Right renal pelvis (tissue), 4 donors: ENCODE measurements at regions not wholly inside any gene's neighbourhood (a gene's known extent, or its start where the extent isn't known, plus 50 kb on each side); places are given as distances from the start of the nearest gene placed in this dataset.

ENCODE experiments used
- DNase-seq, 4 donors: peaks; one replicate each; pipeline ENCODE4 v3.0.0-alpha.2; 2013; ENCODE audit warnings: low read depth in 4 of 4, low spot score in 3 of 4, missing footprints in 1 of 4

- no peak for DNase-seq
Observed at GRCh38 chr7:115479448-115479847, 551.1 kb downstream of the TFEC start.

- no peak for DNase-seq
Observed at GRCh38 chr7:115478426-115478825, 552.1 kb downstream of the TFEC start.

- no peak for DNase-seq
Observed at GRCh38 chr7:115477193-115477651, 553.3 kb downstream of the TFEC start.

- no peak for DNase-seq
Observed at GRCh38 chr7:115476671-115477181, 553.8 kb downstream of the TFEC start.

- no peak for DNase-seq
Observed at GRCh38 chr7:115475761-115476385, 554.0 kb downstream of the MDFIC start.

- no peak for DNase-seq
Observed at GRCh38 chr7:115475206-115475605, 553.3 kb downstream of the MDFIC start.

GRCh38 chr7:115474137-115474536, 552.2 kb downstream of the MDFIC start:
- DNase-seq, result no peak

- DNase-seq, result no peak
Observed at GRCh38 chr7:115471891-115472290, 550.0 kb downstream of the MDFIC start.

GRCh38 chr7:115462301-115463015, 540.6 kb downstream of the MDFIC start:
- DNase-seq, result no peak

GRCh38 chr7:115449689-115450088, 527.8 kb downstream of the MDFIC start:
- no peak for DNase-seq

- no peak for DNase-seq
Observed at GRCh38 chr7:115447495-115447894, 525.6 kb downstream of the MDFIC start.

GRCh38 chr7:115441033-115441432, 519.1 kb downstream of the MDFIC start:
- no peak for DNase-seq

- DNase-seq, result no peak
Observed at GRCh38 chr7:115435178-115435577, 513.3 kb downstream of the MDFIC start.

GRCh38 chr7:115429918-115430317, 508.0 kb downstream of the MDFIC start:
- DNase-seq, result no peak

- DNase-seq, result no peak
Observed at GRCh38 chr7:115417662-115418061, 495.8 kb downstream of the MDFIC start.

- no peak for DNase-seq
Observed at GRCh38 chr7:115410972-115411686, 489.2 kb downstream of the MDFIC start.

- no peak for DNase-seq
Observed at GRCh38 chr7:115410434-115410820, 488.5 kb downstream of the MDFIC start.

GRCh38 chr7:115409682-115410433, 488.0 kb downstream of the MDFIC start:
- DNase-seq, result no peak

GRCh38 chr7:115406219-115406618, 484.3 kb downstream of the MDFIC start:
- DNase-seq, result no peak

GRCh38 chr7:115387137-115387536, 465.2 kb downstream of the MDFIC start:
- no peak for DNase-seq

GRCh38 chr7:115379321-115379720, 457.4 kb downstream of the MDFIC start:
- DNase-seq, result no peak
